Gastrocnemius medialis (tissue), 4 donors: ENCODE measurements at regions not wholly inside any gene's neighbourhood (a gene's known extent, or its start where the extent isn't known, plus 50 kb on each side); places are given as distances from the start of the nearest gene placed in this dataset.

Source experiments
- ATAC-seq, 2 donors: fragments of 150-250 bp; one replicate each; pipeline ENCODE4 v1.9.1; 2016
- DNase-seq, 2 donors: peaks; one replicate each; pipeline ENCODE4 v3.0.0-alpha.2; 2019
- H3K27ac ChIP-seq, 4 donors: fragments of 200-600 bp; sonication (generic); 1 replicate in 1 of 4; 2 replicates in 3 of 4; pipeline ENCODE4 v1.5.1; 2016 to 2018; ENCODE audit warnings: mild to moderate bottlenecking in 2 of 4, moderate library complexity in 1 of 4
- H3K27me3 ChIP-seq, 3 donors: fragments of 200-600 bp; sonication (generic) in 2 of 3; 1 replicate in 1 of 3; 2 replicates in 2 of 3; pipeline versions ENCODE4 v1.5.1 to v1.6.0; 2016 to 2019; ENCODE audit warnings: mild to moderate bottlenecking in 1 of 3, moderate library complexity in 1 of 3
- H3K36me3 ChIP-seq, 2 donors: fragments of 200-600 bp; sonication (generic) in 1 of 2; one replicate each; pipeline ENCODE4 v1.5.1; 2017 to 2018
- H3K4me1 ChIP-seq, 2 donors: fragments of 200-600 bp; sonication (generic) in 1 of 2; one replicate each; pipeline ENCODE4 v1.5.1; 2016 to 2017; ENCODE audit warnings: mild to moderate bottlenecking in 2 of 2
- H3K4me3 ChIP-seq, 4 donors: fragments of 200-600 bp; sonication (generic) in 3 of 4; 1 replicate in 1 of 4; 2 replicates in 3 of 4; pipeline ENCODE4 v1.5.1; 2016 to 2019; ENCODE audit warnings: mild to moderate bottlenecking in 2 of 4
- H3K9me3 ChIP-seq, 3 donors: fragments of 200-600 bp; sonication (generic) in 2 of 3; 1 replicate in 1 of 3; 2 replicates in 2 of 3; pipeline ENCODE4 v1.5.1; 2016 to 2019
- CTCF ChIP-seq, 5 experiments: fragments of 450-650 bp in 3 of 5; fragments of 200-600 bp in 2 of 5; sonication (generic) in 2 of 5; IDR thresholded peaks in 4 of 5; conservative IDR thresholded peaks in 1 of 5; 1 replicate in 4 of 5; 2 replicates in 1 of 5; pipeline ENCODE4 v1.5.1; 2016 to 2019; ENCODE audit warnings: antibody characterized with exemption in 5 of 5, mild to moderate bottlenecking in 3 of 5, moderate library complexity in 3 of 5
- POLR2A ChIP-seq, 2 donors: fragments of 450-650 bp; IDR thresholded peaks; one replicate each; pipeline ENCODE4 v1.6.1; 2017; ENCODE audit warnings: antibody characterized with exemption in 2 of 2, mild to moderate bottlenecking in 2 of 2, moderate library complexity in 2 of 2
- in situ Hi-C, 4 donors: fragments of 200-750 bp; cut with MboI; loops; one replicate each; pipeline versions ENCODE4 v1.15.0 to v1.8.0; 2017; ENCODE audit warnings: low sequenced_read_pairs in 4 of 4
- intact Hi-C: fragments of 100-400 bp; cut with DNase I; formaldehyde crosslinking; loops from one replicate; pipeline ENCODE4 v1.15.1; 2023; ENCODE audit warnings: low total_unique reads

GRCh38 chr6:24991810-24992467 is 56.2 kb upstream of the RIPOR2 start:
- Histone ChIP-seq H3K9me3 (no peaks in the 10 kb centered on the region), H3K27me3 (no peaks in the 10 kb centered on the region), H3K27ac (no peak overlapping the region), H3K36me3 (no peaks in the 10 kb centered on the region), H3K4me1 (no peaks in the 10 kb centered on the region), H3K4me3 (no peak overlapping the region)
- intact Hi-C loops: loop anchor here (1.0 to 5.0 kb wide), 3 partner anchors 60 to 136 kb away; no protein-coding TSS in a partner anchor
- peak; percentile 76 to 96 for ATAC-seq
- TF ChIP-seq CTCF (IDR thresholded peaks at IDR 0.05 in 4 of 5, conservative IDR thresholded peaks at IDR 0.05 in 1 of 5) (peak; percentile 69 to 81 (median 76)), POLR2A (IDR thresholded peaks at IDR 0.05) (no peak)
- in situ Hi-C loops: loop anchor here in 3 of 4 donors (5.0 to 10.0 kb wide), 2 partner anchors 135 to 137 kb away; no protein-coding TSS in a partner anchor
- DNase-seq: peak in 1 of 2 donors; percentile 33

DNA sequence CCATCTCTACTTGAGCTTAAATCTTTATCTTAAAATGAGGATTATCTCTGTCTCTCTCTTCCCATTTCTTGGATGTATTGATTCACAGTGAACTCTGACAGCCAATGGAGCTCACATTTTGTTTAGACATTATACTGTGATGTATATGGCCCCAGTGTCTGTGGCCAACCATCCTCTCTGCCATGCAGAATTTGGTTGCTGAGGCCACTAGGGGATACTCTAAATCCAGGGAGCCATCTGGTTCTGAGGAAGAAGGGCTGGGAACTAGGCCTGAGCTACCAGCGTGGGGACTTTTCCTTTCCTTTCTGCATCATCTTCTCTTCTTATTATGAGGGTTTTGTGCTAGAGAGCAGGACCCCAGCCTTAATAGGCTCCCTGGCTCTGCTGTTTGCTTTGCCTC is 59.1 kb upstream of the RIPOR2 start:
- Histone ChIP-seq H3K4me3 (no peak overlapping the region), H3K4me1 (no peaks in the 10 kb centered on the region), H3K27ac (no peak overlapping the region), H3K36me3 (no peaks in the 10 kb centered on the region), H3K27me3 (no peaks in the 10 kb centered on the region), H3K9me3 (no peaks in the 10 kb centered on the region)
- DNase-seq (no peak), ATAC-seq (no peak)
- TF ChIP-seq CTCF (IDR thresholded peaks at IDR 0.05 in 4 of 5, conservative IDR thresholded peaks at IDR 0.05 in 1 of 5) (no peak), POLR2A (IDR thresholded peaks at IDR 0.05) (no peak)
- in situ Hi-C loops (loop anchor here in 3 of 4 donors (5.0 to 10.0 kb wide), 2 partner anchors 138 to 140 kb away; no protein-coding TSS in a partner anchor), intact Hi-C loops (loop anchor here (5.0 kb wide), 2 partner anchors 63 to 83 kb away; no protein-coding TSS in a partner anchor)

DNA sequence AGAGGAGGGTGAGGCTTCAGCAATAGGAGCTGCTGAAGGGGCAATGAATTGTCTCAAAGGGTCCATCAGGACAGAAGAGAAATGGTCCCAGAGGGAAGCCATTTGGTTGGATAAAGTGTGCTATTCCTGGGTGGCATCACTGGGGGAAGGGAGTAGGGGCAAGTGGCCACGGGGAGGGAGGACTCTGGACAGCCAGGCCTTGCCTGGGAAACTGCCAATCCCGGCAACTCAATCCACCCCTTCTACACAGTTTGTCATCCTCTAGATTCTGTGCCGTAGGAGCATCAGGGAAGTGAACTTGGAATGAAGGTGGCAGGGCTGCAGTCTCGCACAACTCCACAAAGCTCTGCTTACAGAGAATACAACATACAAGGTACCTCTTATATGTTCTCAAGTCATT is 59.5 kb upstream of the RIPOR2 start:
- no peak overlapping the region for H3K4me3 ChIP-seq
- H3K36me3 ChIP-seq: no peaks in the 10 kb centered on the region
- H3K27me3 ChIP-seq: no peaks in the 10 kb centered on the region
- ATAC-seq (peak in 1 of 2 donors; percentile 28), DNase-seq (no peak)
- no peak for TF ChIP-seq CTCF (IDR thresholded peaks at IDR 0.05 in 4 of 5, conservative IDR thresholded peaks at IDR 0.05 in 1 of 5)
- no peak for TF ChIP-seq POLR2A (IDR thresholded peaks at IDR 0.05)
- no peaks in the 10 kb centered on the region for H3K9me3 ChIP-seq
- H3K27ac ChIP-seq: no peak overlapping the region
- in situ Hi-C loops (loop anchor here in 1 of 4 donors (10.0 kb wide), 1 partner anchor 140 kb away; no protein-coding TSS in a partner anchor), intact Hi-C loops (no loop called here)
- H3K4me1 ChIP-seq: no peaks in the 10 kb centered on the region

DNA sequence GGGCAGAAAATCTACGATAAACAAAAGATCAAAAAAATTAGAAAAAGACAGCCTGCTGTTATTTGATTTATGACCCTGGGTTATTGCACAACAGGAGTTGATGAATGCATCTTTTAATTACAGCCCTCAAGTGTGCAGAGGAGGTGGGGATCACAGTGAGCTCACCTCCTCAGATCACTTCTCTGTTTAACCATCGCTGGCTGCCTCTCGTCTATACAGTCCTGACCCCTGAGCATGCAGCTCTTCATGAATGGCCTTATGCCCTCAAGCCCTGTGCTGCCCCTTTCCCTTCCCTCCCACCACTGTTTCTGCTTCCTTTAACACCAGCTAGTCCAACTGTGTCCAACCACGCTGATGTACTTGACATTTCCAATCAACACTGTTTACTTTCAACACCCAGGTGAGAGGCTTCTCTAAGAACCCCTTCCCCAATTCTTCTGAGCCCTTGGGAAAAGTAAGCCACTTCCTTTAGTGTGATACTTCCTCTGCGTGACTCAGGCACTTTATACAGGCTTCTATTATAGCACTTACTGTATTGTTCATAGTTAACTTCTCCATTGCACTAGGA is 60.6 kb upstream of the RIPOR2 start:
- Histone ChIP-seq H3K9me3 (no peaks in the 10 kb centered on the region), H3K27ac (no peak overlapping the region), H3K4me1 (no peaks in the 10 kb centered on the region), H3K36me3 (no peaks in the 10 kb centered on the region), H3K4me3 (no peak overlapping the region), H3K27me3 (no peaks in the 10 kb centered on the region)
- TF ChIP-seq CTCF (IDR thresholded peaks at IDR 0.05 in 4 of 5, conservative IDR thresholded peaks at IDR 0.05 in 1 of 5) (no peak), POLR2A (IDR thresholded peaks at IDR 0.05) (no peak)
- in situ Hi-C loops (loop anchor here in 1 of 4 donors (10.0 kb wide), 1 partner anchor 142 kb away; no protein-coding TSS in a partner anchor), intact Hi-C loops (no loop called here)
- DNase-seq: no peak
- ATAC-seq: no peak
